ENCODE measurements at regions not wholly inside any gene's neighbourhood (a gene's known extent, or its start where the extent isn't known, plus 50 kb on each side); places are given as distances from the start of the nearest gene placed in this dataset.
"Not testable (repeated sequence)": the region's sequence is repeated elsewhere in the genome, so short reads cannot be mapped to it uniquely, and the experiment has no call there.

DNA sequence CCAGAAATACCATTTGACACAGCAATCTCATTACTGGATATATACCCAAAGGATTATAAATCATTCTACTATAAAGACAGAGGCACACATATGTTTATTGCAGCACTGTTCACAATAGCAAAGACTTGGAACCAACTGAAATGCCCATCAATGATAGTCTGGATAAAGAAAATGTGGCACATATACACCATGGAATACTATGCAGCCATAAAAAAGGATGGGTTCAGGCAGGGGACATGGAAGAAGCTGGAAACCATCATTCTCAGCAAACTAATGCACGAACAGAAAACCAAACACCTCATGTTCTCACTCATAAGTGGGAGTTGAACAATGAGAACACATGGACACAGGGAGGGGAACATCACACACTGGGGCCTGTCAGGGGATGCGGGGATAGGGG lies 147.0 kb upstream of the GRIP1 start:
- TF ChIP-seq, protein P1, sequence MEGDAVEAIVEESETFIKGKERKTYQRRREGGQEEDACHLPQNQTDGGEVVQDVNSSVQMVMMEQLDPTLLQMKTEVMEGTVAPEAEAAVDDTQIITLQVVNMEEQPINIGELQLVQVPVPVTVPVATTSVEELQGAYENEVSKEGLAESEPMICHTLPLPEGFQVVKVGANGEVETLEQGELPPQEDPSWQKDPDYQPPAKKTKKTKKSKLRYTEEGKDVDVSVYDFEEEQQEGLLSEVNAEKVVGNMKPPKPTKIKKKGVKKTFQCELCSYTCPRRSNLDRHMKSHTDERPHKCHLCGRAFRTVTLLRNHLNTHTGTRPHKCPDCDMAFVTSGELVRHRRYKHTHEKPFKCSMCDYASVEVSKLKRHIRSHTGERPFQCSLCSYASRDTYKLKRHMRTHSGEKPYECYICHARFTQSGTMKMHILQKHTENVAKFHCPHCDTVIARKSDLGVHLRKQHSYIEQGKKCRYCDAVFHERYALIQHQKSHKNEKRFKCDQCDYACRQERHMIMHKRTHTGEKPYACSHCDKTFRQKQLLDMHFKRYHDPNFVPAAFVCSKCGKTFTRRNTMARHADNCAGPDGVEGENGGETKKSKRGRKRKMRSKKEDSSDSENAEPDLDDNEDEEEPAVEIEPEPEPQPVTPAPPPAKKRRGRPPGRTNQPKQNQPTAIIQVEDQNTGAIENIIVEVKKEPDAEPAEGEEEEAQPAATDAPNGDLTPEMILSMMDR (conservative IDR thresholded peaks at IDR 0.05; ENCODE audit: low read length): not testable (repeated sequence)
- TF ChIP-seq EZH2phosphoT487 (IDR thresholded peaks at IDR 0.05; ENCODE audit: borderline replicate concordance): not testable (repeated sequence)

Measured in Loucy (cell line).